IMR-90 (cell line): ENCODE measurements at regions not wholly inside any gene's neighbourhood (a gene's known extent, or its start where the extent isn't known, plus 50 kb on each side); places are given as distances from the start of the nearest gene placed in this dataset.

ENCODE experiments used
- ATAC-seq: fragments of 200-7000 bp; cut with Tn5 transposase; 2 replicates; pipeline ENCODE4 v1.9.1; 2020; ENCODE audit warnings: low read depth, mild to moderate bottlenecking, moderate library complexity
- BruUV-seq: library from RNA; stranded (reverse); fragments of 400-500 nt; replicated peaks from 2 replicates; lab custom pipeline; 2021; lab: Mats Ljungman, UMichigan
- CTCF ChIA-PET: fragments of 300-600 bp; formaldehyde crosslinking; extraction: SDS; loops from one replicate; lab custom pipeline; 2021; ENCODE audit warnings: antibody characterized with exemption; lab: Yijun Ruan, JAX
- POLR2A ChIA-PET: fragments of 300-600 bp; sonication (Branson Sonifier 250); formaldehyde crosslinking; loops from one replicate; lab custom pipeline; 2022; ENCODE audit warnings: antibody characterized with exemption; ENCODE audit not compliant: unreplicated experiment; lab: Charles Lee
- DNase-seq: peaks from one replicate; pipeline ENCODE4 v3.0.0; 2013
- H2AFZ ChIP-seq: replicated peaks from 2 replicates; pipeline ENCODE3; 2013; ENCODE audit warnings: low read length, mild to moderate bottlenecking; ENCODE audit not compliant: poor library complexity
- H2AK5ac ChIP-seq: 2 replicates; pipeline ENCODE4 v1.6.1; 2013; ENCODE audit warnings: low read depth, low read length, inconsistent platforms
- H2AK9ac ChIP-seq: replicated peaks from 2 replicates; pipeline ENCODE3; 2013; ENCODE audit warnings: mild to moderate bottlenecking, low read depth, low read length, moderate library complexity; ENCODE audit not compliant: poor library complexity
- H2BK120ac ChIP-seq: 2 replicates; pipeline ENCODE4 v1.6.1; 2013; ENCODE audit warnings: low read depth, low read length, inconsistent platforms
- H2BK15ac ChIP-seq: 3 replicates; pipeline ENCODE4 v1.6.1; 2013; ENCODE audit warnings: low read depth, low read length, inconsistent platforms
- H2BK20ac ChIP-seq: 2 replicates; pipeline ENCODE4 v1.6.1; 2013; ENCODE audit warnings: low read depth, mild to moderate bottlenecking, inconsistent platforms, low read length, moderate library complexity
- H2BK5ac ChIP-seq: 2 replicates; pipeline ENCODE4 v1.6.1; 2013; ENCODE audit warnings: mild to moderate bottlenecking, low read depth, low read length, inconsistent platforms; ENCODE audit not compliant: poor library complexity, severe bottlenecking
- H3K14ac ChIP-seq: replicated peaks from 2 replicates; pipeline ENCODE4 v1.6.1; 2013; ENCODE audit warnings: low read depth, low read length, inconsistent platforms
- H3K18ac ChIP-seq: 2 replicates; pipeline ENCODE4 v1.6.1; 2013; ENCODE audit warnings: low read depth, low read length, control low read depth
- H3K23ac ChIP-seq: 2 replicates; pipeline ENCODE4 v1.6.1; 2013; ENCODE audit warnings: low read depth, low read length, inconsistent platforms
- H3K27ac ChIP-seq: 2 replicates; pipeline ENCODE4 v1.5.1; 2013; ENCODE audit warnings: mild to moderate bottlenecking, control low read depth, low read length; ENCODE audit not compliant: insufficient read depth
- H3K27me3 ChIP-seq: 2 replicates; pipeline ENCODE4 v1.6.1; 2013; ENCODE audit warnings: low read length; ENCODE audit not compliant: control insufficient read depth, insufficient read depth
- H3K36me3 ChIP-seq: 2 replicates; pipeline ENCODE4 v1.6.1; 2013; ENCODE audit warnings: low read length, mixed read lengths; ENCODE audit not compliant: control insufficient read depth, insufficient read depth
- H3K4ac ChIP-seq: 2 replicates; pipeline ENCODE4 v1.6.1; 2013; ENCODE audit warnings: low read depth, low read length, inconsistent platforms
- H3K4me1 ChIP-seq: 2 replicates; pipeline ENCODE4 v1.6.1; 2013; ENCODE audit warnings: low read length, mixed read lengths; ENCODE audit not compliant: control insufficient read depth, insufficient read depth
- H3K4me2 ChIP-seq: 2 replicates; pipeline ENCODE4 v1.6.1; 2013; ENCODE audit warnings: low read depth, mild to moderate bottlenecking, control low read depth, low read length, moderate library complexity
- H3K4me3 ChIP-seq: 2 replicates; pipeline ENCODE4 v1.5.1; 2013; ENCODE audit warnings: low read depth, mild to moderate bottlenecking, control low read depth, low read length, moderate library complexity; ENCODE audit not compliant: insufficient read depth
- H3K56ac ChIP-seq: 2 replicates; pipeline ENCODE4 v1.6.1; 2013; ENCODE audit warnings: low read length, inconsistent platforms; ENCODE audit not compliant: insufficient read depth; ENCODE audit errors: extremely low read depth
- H3K79me1 ChIP-seq, 2 experiments: 2 replicates each; pipeline ENCODE4 v1.6.1; 2013; ENCODE audit warnings: low read length in 2 of 2, inconsistent platforms in 1 of 2, low read depth in 1 of 2
- H3K9ac ChIP-seq: 2 replicates; pipeline ENCODE4 v1.6.1; 2013; ENCODE audit warnings: low read depth, low read length, control low read depth
- H3K9me1 ChIP-seq: 2 replicates; pipeline ENCODE4 v1.6.1; 2013; ENCODE audit warnings: low read length, inconsistent platforms; ENCODE audit not compliant: insufficient read depth
- H3K9me3 ChIP-seq: 2 replicates; pipeline ENCODE4 v1.6.1; 2013; ENCODE audit warnings: low read length; ENCODE audit not compliant: control insufficient read depth, insufficient read depth
- H4K20me1 ChIP-seq: 2 replicates; pipeline ENCODE4 v1.6.1; 2013; ENCODE audit warnings: low read length, inconsistent platforms; ENCODE audit not compliant: insufficient read depth
- H4K5ac ChIP-seq: 2 replicates; pipeline ENCODE4 v1.6.1; 2013; ENCODE audit warnings: mild to moderate bottlenecking, low read depth, low read length, control low read depth
- H4K8ac ChIP-seq, 2 experiments: 2 replicates each; pipeline ENCODE4 v1.6.1; 2013; ENCODE audit warnings: low read depth in 2 of 2, low read length in 2 of 2, control low read depth in 1 of 2, inconsistent platforms in 1 of 2
- H4K91ac ChIP-seq: 2 replicates; pipeline ENCODE4 v1.6.1; 2013; ENCODE audit warnings: low read depth, low read length, inconsistent platforms; ENCODE audit not compliant: insufficient read depth
- CEBPB ChIP-seq: IDR thresholded peaks from 2 replicates; pipeline ENCODE4 v1.6.1; 2012; ENCODE audit warnings: low read depth, low read length, improper control_type of control experiment
- CHD1 ChIP-seq: IDR thresholded peaks from 2 replicates; pipeline ENCODE4 v1.6.1; 2012; ENCODE audit warnings: low read depth, low read length, improper control_type of control experiment
- WGBS, 2 experiments: methylation state at CpG; one replicate each; pipeline versions ENCODE4 v1.1.5 to v1.1.7; 2013; ENCODE audit warnings: missing lambda C conversion rate in 2 of 2; ENCODE audit not compliant: insufficient read length in 1 of 2; ENCODE audit errors: extremely low coverage in 2 of 2; 5-methylcytosine and 5-hydroxymethylcytosine counted together
- dilution Hi-C: fragments of 300-500 bp; cut with HindIII; formaldehyde crosslinking; loops from one replicate; pipeline ENCODE4 v1.14.3; 2018; ENCODE audit warnings: low sequenced_read_pairs; ENCODE audit not compliant: unreplicated experiment
- in situ Hi-C: fragments of 300-500 bp; cut with MboI; formaldehyde crosslinking; loops from 3 replicates; pipeline ENCODE4 v1.14.3; 2019; ENCODE audit warnings: low sequenced_read_pairs, inconsistent platforms, mixed read lengths
- intact Hi-C: fragments of 100-400 bp; cut with micrococcal nuclease; formaldehyde crosslinking; loops from 2 replicates; pipeline ENCODE4 v1.10.0; 2022

DNA sequence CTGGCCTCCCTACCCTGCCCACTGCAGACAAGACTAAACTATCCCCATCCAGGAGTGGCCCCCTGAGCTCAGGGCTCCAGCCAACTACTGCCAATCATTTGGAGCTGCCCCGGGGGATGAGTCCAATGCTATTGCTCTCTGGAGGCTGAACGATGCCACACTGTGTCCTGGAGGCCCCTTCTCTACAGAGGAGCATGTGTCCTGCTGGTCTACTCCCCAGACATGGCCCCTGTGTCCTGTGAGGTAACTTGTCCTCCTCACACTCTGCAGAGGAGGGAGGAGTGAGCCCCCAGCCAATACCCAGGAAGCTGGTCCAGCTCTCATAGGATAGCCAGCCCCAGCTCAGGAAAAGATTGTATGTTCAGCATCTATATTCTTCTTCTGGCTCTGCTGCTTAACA lies 159.1 kb upstream of the GPR12 start:
- CTCF ChIA-PET = no interaction called here
- Histone ChIP-seq H2BK5ac (no peak overlapping the region), H2BK20ac (no peak overlapping the region), H3K9ac (no peak overlapping the region), H3K18ac (no peak overlapping the region), H3K4ac (no peak overlapping the region), H3K56ac (no peak overlapping the region), H3K4me2 (no peak overlapping the region), H2AK9ac (no peak overlapping the region), H2BK15ac (no peak overlapping the region), H2AFZ (peak overlapping the region; percentile 32), H4K20me1 (no peaks in the 10 kb centered on the region), H4K91ac (no peak overlapping the region), H3K4me3 (no peak overlapping the region), H3K9me1 (no peaks in the 10 kb centered on the region), H3K27me3 (peaks cover 51% of the 10 kb centered on the region), H4K5ac (no peak overlapping the region), H3K23ac (no peak overlapping the region), H3K27ac (no peak overlapping the region), H4K8ac (no peak overlapping the region), H2AK5ac (no peak overlapping the region), H3K14ac (no peak overlapping the region), H3K36me3 (no peaks in the 10 kb centered on the region), H3K4me1 (no peaks in the 10 kb centered on the region), H2BK120ac (no peak overlapping the region), H3K9me3 (no peaks in the 10 kb centered on the region), H3K79me1 (no peaks in the 10 kb centered on the region)
- intact Hi-C loops (no loop called here), in situ Hi-C loops (loop anchor here (10.0 kb wide), 1 partner anchor 205 kb away; no protein-coding TSS in a partner anchor), dilution Hi-C loops (no loop called here)
- no peak for TF ChIP-seq CHD1
- TF ChIP-seq CEBPB = no peak
- ATAC-seq (no peak), DNase-seq (no peak)
- WGBS, 2 experiments = no CpG with 5 or more reads among the region's 2 CpGs
- no TSS peak for BruUV-seq
- POLR2A ChIA-PET = no interaction called here
